ENCODE measurements at regions not wholly inside any gene's neighbourhood (a gene's known extent, or its start where the extent isn't known, plus 50 kb on each side); places are given as distances from the start of the nearest gene placed in this dataset.

DNA sequence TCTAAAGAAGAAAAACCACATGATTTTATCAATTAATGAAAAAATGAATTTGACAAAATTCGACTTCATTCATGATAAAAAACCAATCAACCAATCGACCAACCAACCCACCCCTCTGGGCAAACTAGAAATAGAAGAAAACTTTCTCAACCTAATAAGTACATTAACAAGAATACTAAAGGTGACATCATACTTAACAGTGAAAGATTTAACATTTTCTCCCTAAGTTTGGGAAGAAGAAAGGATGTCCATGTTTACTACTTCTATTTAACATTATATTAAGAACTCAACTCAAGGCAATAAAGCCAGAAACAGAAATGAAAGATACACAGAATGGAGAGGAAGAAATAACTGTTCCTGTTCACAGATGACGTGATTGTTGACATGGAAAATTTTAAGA is 476.1 kb upstream of the MEF2C start:
- TF ChIP-seq EZH2 (IDR thresholded peaks at IDR 0.05; ENCODE audit: borderline replicate concordance) (no peak), EZH2phosphoT487 (IDR thresholded peaks at IDR 0.05; ENCODE audit: low read depth, severe bottlenecking, unreplicated experiment) (no peak)
